Lung (tissue), 11 donors: ENCODE measurements at regions not wholly inside any gene's neighbourhood (a gene's known extent, or its start where the extent isn't known, plus 50 kb on each side); places are given as distances from the start of the nearest gene placed in this dataset.
"Not testable (repeated sequence)": the region's sequence is repeated elsewhere in the genome, so short reads cannot be mapped to it uniquely, and the experiment has no call there.

Experiments used
- ATAC-seq: fragments of 200-7000 bp; cut with Tn5 transposase; one replicate; pipeline ENCODE4 v1.9.1; 2020; ENCODE audit warnings: moderate number of reproducible peaks; ENCODE audit not compliant: insufficient read depth, low FRiP score
- DNase-seq, 3 donors: peaks; one replicate each; pipeline ENCODE4 v3.0.0-alpha.2; 2013 to 2017
- H3K27ac ChIP-seq, 2 donors: one replicate each; pipeline ENCODE4 v1.5.1; 2013; ENCODE audit warnings: mild to moderate bottlenecking in 2 of 2, moderate library complexity in 2 of 2, control low read depth in 1 of 2, inconsistent platforms in 1 of 2, low read depth in 1 of 2, low read length in 1 of 2
- H3K27me3 ChIP-seq, 3 donors: one replicate each; pipeline ENCODE4 v1.5.1; 2013; ENCODE audit warnings: low read length in 2 of 3; ENCODE audit not compliant: control insufficient read depth in 3 of 3, insufficient read depth in 3 of 3
- H3K36me3 ChIP-seq, 4 donors: one replicate each; pipeline ENCODE4 v1.5.1; 2013; ENCODE audit warnings: low read length in 4 of 4, mild to moderate bottlenecking in 1 of 4, moderate library complexity in 1 of 4; ENCODE audit not compliant: control insufficient read depth in 4 of 4, insufficient read depth in 4 of 4
- H3K4me1 ChIP-seq, 5 donors: one replicate each; pipeline ENCODE4 v1.5.1; 2013; ENCODE audit warnings: low read length in 5 of 5, mild to moderate bottlenecking in 2 of 5, moderate library complexity in 1 of 5; ENCODE audit not compliant: control insufficient read depth in 5 of 5, insufficient read depth in 5 of 5
- H3K4me3 ChIP-seq: one replicate; pipeline ENCODE4 v1.5.1; 2013; ENCODE audit warnings: mild to moderate bottlenecking, control low read depth, moderate library complexity
- H3K9ac ChIP-seq, 2 donors: one replicate each; pipeline ENCODE4 v1.5.1; 2013; ENCODE audit warnings: low read length in 2 of 2, control low read depth in 1 of 2; ENCODE audit not compliant: insufficient read depth in 1 of 2
- H3K9me3 ChIP-seq, 4 donors: one replicate each; pipeline ENCODE4 v1.5.1; 2013; ENCODE audit warnings: low read length in 3 of 4, mild to moderate bottlenecking in 1 of 4, moderate library complexity in 1 of 4; ENCODE audit not compliant: control insufficient read depth in 4 of 4, insufficient read depth in 3 of 4
- CTCF ChIP-seq: IDR thresholded peaks from 2 replicates; pipeline ENCODE4 v1.5.1; 2012; ENCODE audit warnings: mild to moderate bottlenecking; ENCODE audit errors: control extremely low read depth, extremely low read depth
- WGBS, 2 donors: extraction: QIAGEN DNeasy Blood & Tissue Kit; methylation state at CpG; one replicate each; pipeline ENCODE4 v1.1.7; 2013; 5-methylcytosine and 5-hydroxymethylcytosine counted together
- donor health status: control.
- donor health status: control.
- donor health status: Bipolar disorder and iron deficiency.
- donor health status: healthy.
- donor health status: DM: yes; HTN: yes; CAD: no.

GRCh38 chr5:27451377-27451776 lies 413.0 kb upstream of the CDH9 start:
- WGBS, 2 donors: 87 to 92% methylated on average over 1 of the region's 1 CpG
- Histone ChIP-seq H3K4me1 (no peaks in the 10 kb centered on the region), H3K27me3 (no peaks in the 10 kb centered on the region), H3K4me3 (no peak overlapping the region), H3K9me3 (peaks cover 0 to 6% (median 0%) of the 10 kb centered on the region in 4 donors), H3K36me3 (no peaks in the 10 kb centered on the region), H3K27ac (no peak overlapping the region), H3K9ac (no peak overlapping the region)
- ATAC-seq (no peak), DNase-seq (no peak)
- no peak for TF ChIP-seq CTCF

- Histone ChIP-seq H3K27me3 (no peaks in the 10 kb centered on the region), H3K4me3 (no peak overlapping the region), H3K9ac (no peak overlapping the region), H3K4me1 (no peaks in the 10 kb centered on the region), H3K27ac (no peak overlapping the region), H3K9me3 (peaks cover 0 to 6% (median 0%) of the 10 kb centered on the region in 4 donors), H3K36me3 (no peaks in the 10 kb centered on the region)
- TF ChIP-seq CTCF: no peak
- no peak for DNase-seq
- 91 to 93% methylated on average over 3 of the region's 3 CpGs for WGBS, 2 donors
- no peak for ATAC-seq
Measured at GRCh38 chr5:27450607-27451006, 412.2 kb upstream of the CDH9 start.

GRCh38 chr5:27439383-27439782 lies 401.0 kb upstream of the CDH9 start:
- not testable (repeated sequence) for H3K4me3 ChIP-seq, H3K27ac ChIP-seq, H3K4me1 ChIP-seq, H3K27me3 ChIP-seq, H3K36me3 ChIP-seq, DNase-seq, H3K9me3 ChIP-seq, ATAC-seq, H3K9ac ChIP-seq
- 89 to 92% methylated on average over 20 of the region's 20 CpGs for WGBS, 2 donors

- no peaks in the 10 kb centered on the region for H3K4me1 ChIP-seq
- 66 to 83% methylated on average over 2 of the region's 2 CpGs for WGBS, 2 donors
- H3K27me3 ChIP-seq: no peaks in the 10 kb centered on the region
- ATAC-seq (no peak), DNase-seq (peak in 1 of 3 donors; percentile 5)
- H3K9me3 ChIP-seq: no peaks in the 10 kb centered on the region
- no peak overlapping the region for H3K4me3 ChIP-seq
- H3K27ac ChIP-seq: no peak overlapping the region
- no peak for TF ChIP-seq CTCF
- no peak overlapping the region for H3K9ac ChIP-seq
- H3K36me3 ChIP-seq: no peaks in the 10 kb centered on the region
Measured at GRCh38 chr5:27437594-27438200, 399.3 kb upstream of the CDH9 start.
